CD4-positive, CD25-positive, alpha-beta regulatory T cell (primary cell): ENCODE measurements at regions not wholly inside any gene's neighbourhood (a gene's known extent, or its start where the extent isn't known, plus 50 kb on each side); places are given as distances from the start of the nearest gene placed in this dataset.

Experiments used
- ATAC-seq, 2 donors: fragments of 150-1000 bp; cut with Tn5 transposase; one replicate each; pipeline ENCODE4 v1.10.0; 2021; ENCODE audit warnings: low read depth in 2 of 2, moderate number of reproducible peaks in 2 of 2, moderate library complexity in 1 of 2
- DNase-seq, 3 donors: peaks; one replicate each; pipeline versions ENCODE4 v3.0.0 to v3.0.0-alpha.2; 2012 to 2022; ENCODE audit warnings: mixed read lengths in 1 of 3
- H3K27ac ChIP-seq: one replicate; pipeline ENCODE4 v1.7.0; 2013; ENCODE audit warnings: mild to moderate bottlenecking, low read length; ENCODE audit not compliant: insufficient read depth, poor library complexity, severe bottlenecking
- H3K27me3 ChIP-seq: one replicate; pipeline ENCODE4 v1.7.0; 2013; ENCODE audit warnings: low read length; ENCODE audit not compliant: control insufficient read depth, insufficient read depth
- H3K36me3 ChIP-seq: one replicate; pipeline ENCODE4 v1.7.0; 2013; ENCODE audit warnings: mild to moderate bottlenecking, low read length, moderate library complexity; ENCODE audit not compliant: control insufficient read depth, insufficient read depth
- H3K4me1 ChIP-seq: 2 replicates; pipeline ENCODE4 v1.7.0; 2013; ENCODE audit warnings: mild to moderate bottlenecking, low read length; ENCODE audit not compliant: insufficient read depth, control insufficient read depth, poor library complexity, severe bottlenecking
- H3K4me3 ChIP-seq: one replicate; pipeline ENCODE4 v1.7.0; 2013; ENCODE audit warnings: low read depth, mild to moderate bottlenecking, low read length, moderate library complexity
- H3K9me3 ChIP-seq, 2 experiments: 1 replicate in 1 of 2; 2 replicates in 1 of 2; pipeline ENCODE4 v1.7.0; 2013; ENCODE audit warnings: low read length in 2 of 2, mild to moderate bottlenecking in 1 of 2, moderate library complexity in 1 of 2; ENCODE audit not compliant: control insufficient read depth in 2 of 2
- H3K27ac Mint-ChIP-seq, 3 donors: one replicate each; pipeline ENCODE4 v1.8.0; 2020 to 2022; ENCODE audit warnings: mild to moderate bottlenecking in 3 of 3, mixed read lengths in 3 of 3, moderate library complexity in 2 of 3
- H3K27me3 Mint-ChIP-seq: one replicate; pipeline ENCODE4 v1.8.0; 2022; ENCODE audit warnings: mild to moderate bottlenecking, mixed read lengths
- H3K36me3 Mint-ChIP-seq: one replicate; pipeline ENCODE4 v1.8.0; 2020; ENCODE audit warnings: mixed read lengths
- H3K4me1 Mint-ChIP-seq, 4 donors: one replicate each; pipeline ENCODE4 v1.8.0; 2020 to 2022; ENCODE audit warnings: mixed read lengths in 4 of 4, mild to moderate bottlenecking in 1 of 4
- H3K4me3 Mint-ChIP-seq, 4 donors: one replicate each; pipeline ENCODE4 v1.8.0; 2020 to 2022; ENCODE audit warnings: mild to moderate bottlenecking in 4 of 4, mixed read lengths in 4 of 4, moderate library complexity in 3 of 4
- H3K9me3 Mint-ChIP-seq, 7 donors: one replicate each; pipeline ENCODE4 v1.8.0; 2020 to 2022; ENCODE audit warnings: mixed read lengths in 7 of 7, mild to moderate bottlenecking in 3 of 7, moderate library complexity in 2 of 7

- H3K9me3 Mint-ChIP-seq: peaks cover 0 to 22% (median 5%) of the 10 kb centered on the region in 7 donors
- H3K36me3 Mint-ChIP-seq: no peaks in the 10 kb centered on the region
- DNase-seq (no peak), ATAC-seq (no peak)
- no peak overlapping the region for H3K4me3 Mint-ChIP-seq
- Histone ChIP-seq H3K4me3 (no peak overlapping the region), H3K4me1 (no peaks in the 10 kb centered on the region), H3K9me3 (peaks cover 9 to 10% of the 10 kb centered on the region in 2 experiments), H3K27ac (no peak overlapping the region), H3K27me3 (no peaks in the 10 kb centered on the region), H3K36me3 (no peaks in the 10 kb centered on the region)
- no peaks in the 10 kb centered on the region for H3K4me1 Mint-ChIP-seq
- H3K27ac Mint-ChIP-seq: no peak overlapping the region
- H3K27me3 Mint-ChIP-seq: peaks cover 7% of the 10 kb centered on the region
These were observed 164.7 kb upstream of the CTTNBP2NL start for GRCh38 chr1:112231331-112231730.

- peaks cover 7% of the 10 kb centered on the region for H3K27me3 Mint-ChIP-seq
These were observed 163.2 kb upstream of the CTTNBP2NL start for GRCh38 chr1:112232848-112233247.

GRCh38 chr1:112234710-112235109, 161.3 kb upstream of the CTTNBP2NL start:
- Mint-ChIP-seq H3K27me3 (peaks cover 7% of the 10 kb centered on the region), H3K4me3 (no peak overlapping the region), H3K9me3 (peaks cover 0 to 8% (median 2%) of the 10 kb centered on the region in 7 donors), H3K27ac (no peak overlapping the region), H3K4me1 (no peaks in the 10 kb centered on the region), H3K36me3 (no peaks in the 10 kb centered on the region)
- ATAC-seq: no peak
- DNase-seq: no peak
- H3K36me3 ChIP-seq: no peaks in the 10 kb centered on the region
- H3K27ac ChIP-seq: no peak overlapping the region
- H3K4me1 ChIP-seq: no peaks in the 10 kb centered on the region
- peaks cover 3% of the 10 kb centered on the region for H3K27me3 ChIP-seq
- peaks cover 0 to 3% of the 10 kb centered on the region in 2 experiments for H3K9me3 ChIP-seq
- H3K4me3 ChIP-seq: no peak overlapping the region

More at GRCh38 chr1:112232848-112233247, 163.2 kb upstream of the CTTNBP2NL start:
- no peak overlapping the region for H3K4me3 ChIP-seq
- Mint-ChIP-seq H3K27ac (no peak overlapping the region), H3K36me3 (no peaks in the 10 kb centered on the region), H3K4me1 (no peaks in the 10 kb centered on the region), H3K9me3 (peaks cover 0 to 16% (median 5%) of the 10 kb centered on the region in 7 donors), H3K4me3 (no peak overlapping the region)
- no peaks in the 10 kb centered on the region for H3K4me1 ChIP-seq
- H3K9me3 ChIP-seq: peaks cover 9 to 10% of the 10 kb centered on the region in 2 experiments
- ATAC-seq (no peak), DNase-seq (no peak)
- H3K27me3 ChIP-seq: no peaks in the 10 kb centered on the region
- no peak overlapping the region for H3K27ac ChIP-seq
- no peaks in the 10 kb centered on the region for H3K36me3 ChIP-seq

GRCh38 chr1:112237983-112238545, 157.9 kb upstream of the CTTNBP2NL start:
- DNase-seq (no peak), ATAC-seq (no peak)
- Mint-ChIP-seq H3K36me3 (no peaks in the 10 kb centered on the region), H3K9me3 (peaks cover 0 to 7% (median 0%) of the 10 kb centered on the region in 7 donors), H3K4me1 (no peaks in the 10 kb centered on the region), H3K27ac (peak overlapping the region in 1 of 3 donors; percentile 46), H3K4me3 (no peak overlapping the region), H3K27me3 (peaks cover 12% of the 10 kb centered on the region)
- no peaks in the 10 kb centered on the region for H3K36me3 ChIP-seq
- peaks cover 3% of the 10 kb centered on the region for H3K27me3 ChIP-seq
- peaks cover 0 to 3% of the 10 kb centered on the region in 2 experiments for H3K9me3 ChIP-seq
- no peak overlapping the region for H3K4me3 ChIP-seq
- no peak overlapping the region for H3K27ac ChIP-seq
- H3K4me1 ChIP-seq: no peaks in the 10 kb centered on the region

- H3K4me3 ChIP-seq: no peak overlapping the region
- peaks cover 0 to 7% (median 0%) of the 10 kb centered on the region in 7 donors for H3K9me3 Mint-ChIP-seq
- peaks cover 8% of the 10 kb centered on the region for H3K27me3 Mint-ChIP-seq
- no peak for ATAC-seq
- H3K4me3 Mint-ChIP-seq: no peak overlapping the region
- H3K27ac ChIP-seq: no peak overlapping the region
- H3K27ac Mint-ChIP-seq: peak overlapping the region in 1 of 3 donors; percentile 15
- H3K36me3 Mint-ChIP-seq: no peaks in the 10 kb centered on the region
- peaks cover 0 to 3% of the 10 kb centered on the region in 2 experiments for H3K9me3 ChIP-seq
- no peak for DNase-seq
- H3K4me1 Mint-ChIP-seq: no peaks in the 10 kb centered on the region
- H3K27me3 ChIP-seq: peaks cover 3% of the 10 kb centered on the region
- H3K36me3 ChIP-seq: no peaks in the 10 kb centered on the region
- no peaks in the 10 kb centered on the region for H3K4me1 ChIP-seq
These were observed 156.2 kb upstream of the CTTNBP2NL start for GRCh38 chr1:112239683-112240330.

GRCh38 chr1:112242470-112242869, 153.5 kb upstream of the CTTNBP2NL start:
- H3K4me3 Mint-ChIP-seq: no peak overlapping the region
- no peak overlapping the region for H3K27ac ChIP-seq
- no peak overlapping the region for H3K27ac Mint-ChIP-seq
- H3K9me3 Mint-ChIP-seq: peaks cover 0 to 7% (median 0%) of the 10 kb centered on the region in 7 donors
- peaks cover 3% of the 10 kb centered on the region for H3K27me3 ChIP-seq
- DNase-seq: no peak
- H3K36me3 Mint-ChIP-seq: no peaks in the 10 kb centered on the region
- H3K36me3 ChIP-seq: no peaks in the 10 kb centered on the region
- H3K27me3 Mint-ChIP-seq: peaks cover 4% of the 10 kb centered on the region
- no peak overlapping the region for H3K4me3 ChIP-seq
- no peaks in the 10 kb centered on the region for H3K4me1 ChIP-seq
- ATAC-seq: no peak
- H3K4me1 Mint-ChIP-seq: no peaks in the 10 kb centered on the region
- peaks cover 0 to 3% of the 10 kb centered on the region in 2 experiments for H3K9me3 ChIP-seq

GRCh38 chr1:112244131-112244530, 151.9 kb upstream of the CTTNBP2NL start:
- Mint-ChIP-seq H3K4me3 (no peak overlapping the region), H3K27me3 (peaks cover 4% of the 10 kb centered on the region), H3K27ac (no peak overlapping the region), H3K36me3 (no peaks in the 10 kb centered on the region), H3K9me3 (peaks cover 0 to 5% (median 0%) of the 10 kb centered on the region in 7 donors), H3K4me1 (no peaks in the 10 kb centered on the region)
- no peak overlapping the region for H3K27ac ChIP-seq
- DNase-seq (no peak), ATAC-seq (no peak)
- no peaks in the 10 kb centered on the region for H3K36me3 ChIP-seq
- H3K27me3 ChIP-seq: no peaks in the 10 kb centered on the region
- no peak overlapping the region for H3K4me3 ChIP-seq
- H3K4me1 ChIP-seq: no peaks in the 10 kb centered on the region
- H3K9me3 ChIP-seq: no peaks in the 10 kb centered on the region

GRCh38 chr1:112245114-112245513, 150.9 kb upstream of the CTTNBP2NL start:
- DNase-seq (no peak), ATAC-seq (no peak)
- no peaks in the 10 kb centered on the region for H3K36me3 ChIP-seq
- no peak overlapping the region for H3K4me3 Mint-ChIP-seq
- no peaks in the 10 kb centered on the region for H3K27me3 ChIP-seq
- H3K27ac Mint-ChIP-seq: no peak overlapping the region
- peaks cover 4% of the 10 kb centered on the region for H3K27me3 Mint-ChIP-seq
- peaks cover 0 to 5% (median 0%) of the 10 kb centered on the region in 7 donors for H3K9me3 Mint-ChIP-seq
- no peaks in the 10 kb centered on the region for H3K4me1 ChIP-seq
- no peak overlapping the region for H3K27ac ChIP-seq
- no peak overlapping the region for H3K4me3 ChIP-seq
- no peaks in the 10 kb centered on the region for H3K36me3 Mint-ChIP-seq
- no peaks in the 10 kb centered on the region for H3K4me1 Mint-ChIP-seq
- H3K9me3 ChIP-seq: no peaks in the 10 kb centered on the region
